C4-2B (cell line): ENCODE measurements at regions not wholly inside any gene's neighbourhood (a gene's known extent, or its start where the extent isn't known, plus 50 kb on each side); places are given as distances from the start of the nearest gene placed in this dataset.

Experiments
- ZFX ChIP-seq: fragments of 450-650 bp; IDR thresholded peaks from 2 replicates; pipeline ENCODE4 v1.6.1; 2017
- TF ChIP-seq, protein P1 (sequence below): fragments of 450-650 bp; conservative IDR thresholded peaks from 2 replicates; pipeline ENCODE4 v1.5.1; 2017; ENCODE audit warnings: mild to moderate bottlenecking

DNA sequence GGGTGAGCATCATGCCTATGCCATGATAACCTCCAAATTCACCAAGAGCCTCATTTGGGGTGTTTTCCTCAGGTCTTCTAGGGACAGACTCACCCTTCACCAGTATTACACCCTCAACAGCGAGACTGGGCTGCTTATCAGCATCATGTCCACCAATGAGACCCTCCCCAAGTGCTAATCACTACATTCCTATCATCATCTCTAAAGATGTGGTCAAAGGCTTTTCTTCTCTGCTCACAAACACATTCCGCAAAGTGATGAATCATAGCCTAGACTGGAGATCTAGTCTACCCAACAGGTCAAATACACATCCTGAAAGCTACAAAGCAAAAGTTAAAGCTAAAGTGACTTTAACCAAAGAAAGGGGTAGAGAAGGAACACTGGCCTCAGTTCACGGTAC is 75.3 kb upstream of the C7orf33 start:
- TF ChIP-seq, protein P1, sequence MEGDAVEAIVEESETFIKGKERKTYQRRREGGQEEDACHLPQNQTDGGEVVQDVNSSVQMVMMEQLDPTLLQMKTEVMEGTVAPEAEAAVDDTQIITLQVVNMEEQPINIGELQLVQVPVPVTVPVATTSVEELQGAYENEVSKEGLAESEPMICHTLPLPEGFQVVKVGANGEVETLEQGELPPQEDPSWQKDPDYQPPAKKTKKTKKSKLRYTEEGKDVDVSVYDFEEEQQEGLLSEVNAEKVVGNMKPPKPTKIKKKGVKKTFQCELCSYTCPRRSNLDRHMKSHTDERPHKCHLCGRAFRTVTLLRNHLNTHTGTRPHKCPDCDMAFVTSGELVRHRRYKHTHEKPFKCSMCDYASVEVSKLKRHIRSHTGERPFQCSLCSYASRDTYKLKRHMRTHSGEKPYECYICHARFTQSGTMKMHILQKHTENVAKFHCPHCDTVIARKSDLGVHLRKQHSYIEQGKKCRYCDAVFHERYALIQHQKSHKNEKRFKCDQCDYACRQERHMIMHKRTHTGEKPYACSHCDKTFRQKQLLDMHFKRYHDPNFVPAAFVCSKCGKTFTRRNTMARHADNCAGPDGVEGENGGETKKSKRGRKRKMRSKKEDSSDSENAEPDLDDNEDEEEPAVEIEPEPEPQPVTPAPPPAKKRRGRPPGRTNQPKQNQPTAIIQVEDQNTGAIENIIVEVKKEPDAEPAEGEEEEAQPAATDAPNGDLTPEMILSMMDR, result no peak
- TF ChIP-seq ZFX, result no peak
